Transverse colon (tissue), 4 donors: ENCODE measurements at regions not wholly inside any gene's neighbourhood (a gene's known extent, or its start where the extent isn't known, plus 50 kb on each side); places are given as distances from the start of the nearest gene placed in this dataset.

Experiments used
- DNase-seq: peaks from one replicate; pipeline ENCODE4 v3.0.0-alpha.2; 2019
- H3K27ac ChIP-seq, 4 donors: fragments of 200-600 bp; sonication (generic); 2 replicates each; pipeline ENCODE4 v1.5.1; 2016 to 2018; ENCODE audit warnings: inconsistent platforms in 4 of 4
- H3K27me3 ChIP-seq: fragments of 200-600 bp; sonication (generic); 2 replicates; pipeline ENCODE4 v1.5.1; 2017; ENCODE audit warnings: inconsistent platforms
- H3K36me3 ChIP-seq, 4 donors: fragments of 200-600 bp; sonication (generic); 2 replicates each; pipeline ENCODE4 v1.5.1; 2017 to 2019; ENCODE audit warnings: inconsistent platforms in 4 of 4
- H3K4me1 ChIP-seq, 4 donors: fragments of 200-600 bp; sonication (generic); 2 replicates each; pipeline ENCODE4 v1.5.1; 2017 to 2020; ENCODE audit warnings: inconsistent platforms in 4 of 4
- H3K4me3 ChIP-seq, 4 donors: fragments of 200-600 bp; sonication (generic); 1 replicate in 1 of 4; 2 replicates in 3 of 4; pipeline versions ENCODE4 v1.5.1 to v1.6.1; 2017 to 2019; ENCODE audit warnings: inconsistent platforms in 4 of 4
- H3K9me3 ChIP-seq, 2 donors: fragments of 200-600 bp; sonication (generic); 2 replicates each; pipeline ENCODE4 v1.5.1; 2017 to 2019; ENCODE audit warnings: inconsistent platforms in 2 of 2
- EP300 ChIP-seq: sonication (generic); formaldehyde crosslinking; IDR thresholded peaks from one replicate; pipeline ENCODE4 v1.6.1; 2017; ENCODE audit warnings: antibody characterized with exemption, low read depth
- POLR2A ChIP-seq: fragments of 450-650 bp; IDR thresholded peaks from one replicate; pipeline ENCODE4 v1.6.1; 2016; ENCODE audit warnings: antibody characterized with exemption, mild to moderate bottlenecking, moderate library complexity
- POLR2AphosphoS5 ChIP-seq, 3 donors: sonication (generic); formaldehyde crosslinking; IDR thresholded peaks; one replicate each; pipeline ENCODE4 v1.6.1; 2016; ENCODE audit warnings: antibody characterized with exemption in 3 of 3
- WGBS, 2 donors: methylation state at CpG; one replicate each; pipeline ENCODE4 v1.1.5; 2018; ENCODE audit warnings: low coverage in 1 of 2; 5-methylcytosine and 5-hydroxymethylcytosine counted together
- in situ Hi-C, 4 donors: fragments of 200-750 bp; cut with MboI; loops; one replicate each; pipeline versions ENCODE4 v1.15.0 to v1.15.1; 2017; ENCODE audit warnings: low sequenced_read_pairs in 3 of 4, low pct_ligation_motif_present in 1 of 4, low pct_unique_long_range_greater_than_20kb in 1 of 4
- intact Hi-C: fragments of 100-400 bp; cut with DNase I; formaldehyde crosslinking; loops from one replicate; pipeline ENCODE4 v1.15.1; 2023; ENCODE audit warnings: low total_unique reads
- TF ChIP-seq, protein P1 (sequence below), 5 experiments: fragments of 200-600 bp in 3 of 5; fragments of 450-650 bp in 2 of 5; sonication (generic) in 3 of 5; IDR thresholded peaks; 1 replicate in 2 of 5; 2 replicates in 3 of 5; pipeline ENCODE4 v1.5.1; 2016 to 2017; ENCODE audit warnings: antibody characterized with exemption in 5 of 5, inconsistent platforms in 3 of 5, mild to moderate bottlenecking in 2 of 5, moderate library complexity in 1 of 5

DNA sequence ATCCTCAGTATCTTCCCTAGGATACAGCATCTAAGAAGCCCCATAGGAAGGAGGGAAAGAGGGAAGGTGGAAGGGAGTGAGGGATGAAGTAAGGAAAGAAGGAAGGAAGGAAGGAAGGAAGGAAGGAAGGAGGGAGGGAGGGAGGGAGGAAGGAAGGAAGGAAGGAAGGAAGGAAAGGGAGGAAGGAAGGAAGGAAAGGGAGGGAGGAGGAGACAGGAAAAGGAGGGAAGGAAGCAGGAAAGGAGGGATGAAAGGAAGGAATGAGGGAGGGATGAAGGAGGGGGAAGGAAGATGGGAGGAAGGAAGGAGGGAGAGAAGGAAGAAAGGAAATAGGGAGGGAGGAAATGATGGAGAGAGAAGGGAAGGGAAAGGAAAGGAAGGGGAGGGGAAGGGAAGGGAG, 455.6 kb upstream of the ZMIZ1 start:
- intact Hi-C loops (no loop called here), in situ Hi-C loops (no loop called here)
- Histone ChIP-seq H3K27ac (no peak overlapping the region), H3K36me3 (no peaks in the 10 kb centered on the region), H3K9me3 (peaks cover 0 to 4% of the 10 kb centered on the region in 2 donors), H3K4me3 (no peak overlapping the region), H3K27me3 (no peaks in the 10 kb centered on the region), H3K4me1 (peaks cover 0 to 12% (median 9%) of the 10 kb centered on the region in 4 donors)
- TF ChIP-seq POLR2A (no peak), POLR2AphosphoS5 (IDR thresholded peaks at IDR 0.05) (no peak), EP300 (no peak)
- TF ChIP-seq, protein P1, sequence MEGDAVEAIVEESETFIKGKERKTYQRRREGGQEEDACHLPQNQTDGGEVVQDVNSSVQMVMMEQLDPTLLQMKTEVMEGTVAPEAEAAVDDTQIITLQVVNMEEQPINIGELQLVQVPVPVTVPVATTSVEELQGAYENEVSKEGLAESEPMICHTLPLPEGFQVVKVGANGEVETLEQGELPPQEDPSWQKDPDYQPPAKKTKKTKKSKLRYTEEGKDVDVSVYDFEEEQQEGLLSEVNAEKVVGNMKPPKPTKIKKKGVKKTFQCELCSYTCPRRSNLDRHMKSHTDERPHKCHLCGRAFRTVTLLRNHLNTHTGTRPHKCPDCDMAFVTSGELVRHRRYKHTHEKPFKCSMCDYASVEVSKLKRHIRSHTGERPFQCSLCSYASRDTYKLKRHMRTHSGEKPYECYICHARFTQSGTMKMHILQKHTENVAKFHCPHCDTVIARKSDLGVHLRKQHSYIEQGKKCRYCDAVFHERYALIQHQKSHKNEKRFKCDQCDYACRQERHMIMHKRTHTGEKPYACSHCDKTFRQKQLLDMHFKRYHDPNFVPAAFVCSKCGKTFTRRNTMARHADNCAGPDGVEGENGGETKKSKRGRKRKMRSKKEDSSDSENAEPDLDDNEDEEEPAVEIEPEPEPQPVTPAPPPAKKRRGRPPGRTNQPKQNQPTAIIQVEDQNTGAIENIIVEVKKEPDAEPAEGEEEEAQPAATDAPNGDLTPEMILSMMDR (IDR thresholded peaks at IDR 0.05) = no peak
- no peak for DNase-seq

DNA sequence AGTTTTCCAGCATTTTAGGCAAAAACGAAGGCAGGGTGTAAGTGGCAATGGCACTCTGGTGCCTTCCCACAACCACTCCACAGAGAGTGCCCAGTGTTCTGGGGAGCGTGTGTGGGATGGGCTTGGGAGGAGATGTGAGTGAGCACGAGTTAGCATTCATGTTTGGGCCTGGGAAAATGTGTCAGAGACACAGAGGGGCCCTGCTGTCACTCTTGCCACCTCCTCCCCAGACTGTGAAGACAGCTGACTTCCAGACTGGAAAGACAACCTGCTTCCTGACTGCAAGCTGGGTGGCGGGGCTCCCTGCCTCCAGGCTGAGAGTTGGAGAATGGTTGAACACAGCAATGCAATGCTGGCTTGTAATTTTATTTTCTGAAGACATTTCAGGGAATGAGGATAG, 454.5 kb upstream of the ZMIZ1 start:
- Histone ChIP-seq H3K27ac (no peak overlapping the region), H3K9me3 (no peaks in the 10 kb centered on the region), H3K4me1 (peaks cover 7 to 21% (median 17%) of the 10 kb centered on the region in 4 donors), H3K36me3 (no peaks in the 10 kb centered on the region), H3K4me3 (no peak overlapping the region), H3K27me3 (no peaks in the 10 kb centered on the region)
- no peak for DNase-seq
- TF ChIP-seq, protein P1 (IDR thresholded peaks at IDR 0.05) = no peak
- TF ChIP-seq EP300 (no peak), POLR2AphosphoS5 (IDR thresholded peaks at IDR 0.05) (no peak), POLR2A (no peak)
- WGBS, 2 donors = 79% methylated on average over 4 of the region's 4 CpGs; no CpG with 5 or more reads in 1 of the 2 donors
- in situ Hi-C loops (no loop called here), intact Hi-C loops (no loop called here)

DNA sequence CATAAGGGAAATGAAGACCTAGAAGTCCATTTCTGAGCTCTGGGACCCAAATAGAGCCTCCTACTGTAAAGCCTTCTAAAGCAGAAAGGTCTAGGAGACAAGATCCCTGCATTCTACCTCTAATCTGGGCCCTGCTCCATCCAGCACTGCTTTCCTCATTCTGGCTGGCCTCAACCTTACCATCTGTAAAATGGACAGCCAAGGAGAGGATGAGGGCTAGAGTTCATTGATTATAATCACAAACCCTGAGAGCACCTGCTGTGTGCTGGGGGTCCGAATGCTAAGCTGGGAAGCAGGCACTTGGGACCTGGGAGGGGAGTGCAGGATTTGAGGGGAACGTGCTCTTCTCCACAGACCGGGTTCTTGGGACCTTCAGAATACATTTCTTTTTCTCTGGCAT, 454.0 kb upstream of the ZMIZ1 start:
- 94% methylated on average over 3 of the region's 3 CpGs; no CpG with 5 or more reads in 1 of the 2 donors for WGBS, 2 donors
- in situ Hi-C loops (no loop called here), intact Hi-C loops (no loop called here)
- Histone ChIP-seq H3K9me3 (no peaks in the 10 kb centered on the region), H3K27ac (no peak overlapping the region), H3K27me3 (no peaks in the 10 kb centered on the region), H3K36me3 (no peaks in the 10 kb centered on the region), H3K4me1 (peaks cover 9 to 26% (median 21%) of the 10 kb centered on the region in 4 donors), H3K4me3 (no peak overlapping the region)
- no peak for DNase-seq
- no peak for TF ChIP-seq POLR2AphosphoS5 (IDR thresholded peaks at IDR 0.05)
- TF ChIP-seq, protein P1 (IDR thresholded peaks at IDR 0.05) = no peak
- TF ChIP-seq EP300 = no peak
- no peak for TF ChIP-seq POLR2A

DNA sequence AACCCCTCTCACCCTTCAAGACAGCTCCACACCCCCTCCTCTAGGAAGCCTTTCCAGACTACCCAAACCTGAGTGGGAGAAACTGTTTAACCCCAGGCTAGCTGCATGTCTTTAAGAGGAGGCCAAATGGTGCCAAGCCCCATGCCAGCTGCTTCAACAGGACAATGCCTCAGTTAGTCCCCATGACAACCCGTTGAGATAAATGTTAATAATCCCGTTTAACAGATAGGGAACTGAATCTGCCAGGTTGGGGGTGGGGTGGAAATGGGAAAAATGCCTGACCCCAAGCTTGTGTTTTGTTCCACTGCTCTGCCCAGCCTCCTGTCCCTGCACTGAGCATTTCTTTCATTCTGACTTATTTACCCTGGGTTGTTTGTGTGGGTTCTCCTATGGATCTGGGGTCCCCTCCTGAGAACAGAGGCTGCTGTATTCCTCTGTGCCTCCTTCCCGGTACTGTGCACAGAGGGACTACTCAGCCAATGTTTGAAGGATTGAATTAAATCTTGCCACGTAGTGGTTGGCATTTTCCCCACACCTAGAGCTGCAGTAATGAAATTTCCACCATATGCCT, 452.6 kb upstream of the ZMIZ1 start:
- Histone ChIP-seq H3K36me3 (no peaks in the 10 kb centered on the region), H3K27me3 (no peaks in the 10 kb centered on the region), H3K4me3 (no peak overlapping the region), H3K9me3 (no peaks in the 10 kb centered on the region), H3K27ac (no peak overlapping the region), H3K4me1 (peaks cover 9 to 28% (median 22%) of the 10 kb centered on the region in 4 donors)
- 48 to 100% methylated on average over 1 to 4 of the region's 4 CpGs for WGBS, 2 donors
- intact Hi-C loops (no loop called here), in situ Hi-C loops (no loop called here)
- DNase-seq = no peak
- TF ChIP-seq POLR2A (no peak), POLR2AphosphoS5 (IDR thresholded peaks at IDR 0.05) (no peak), EP300 (no peak)
- TF ChIP-seq, protein P1 (IDR thresholded peaks at IDR 0.05) = no peak
